T-helper 1 cell treated with Interleukin-12 subunit alpha and Interleukin-12 subunit beta and Interleukin-4 antibody, amounts not matched to agents 30 μg/mL and 1 μg/mL, for 36 hours (primary cell): ENCODE measurements at regions not wholly inside any gene's neighbourhood (a gene's known extent, or its start where the extent isn't known, plus 50 kb on each side); places are given as distances from the start of the nearest gene placed in this dataset.
"Not testable (repeated sequence)": the region's sequence is repeated elsewhere in the genome, so short reads cannot be mapped to it uniquely, and the experiment has no call there.

Experiments used
- H3K27ac Mint-ChIP-seq: one replicate; pipeline ENCODE4 v1.8.0; 2021; ENCODE audit warnings: mild to moderate bottlenecking, mixed read lengths
- H3K27me3 Mint-ChIP-seq: one replicate; pipeline ENCODE4 v1.8.0; 2021; ENCODE audit warnings: low read depth, mixed read lengths
- H3K36me3 Mint-ChIP-seq: one replicate; pipeline ENCODE4 v1.8.0; 2021; ENCODE audit warnings: low read depth, mixed read lengths
- H3K4me1 Mint-ChIP-seq: one replicate; pipeline ENCODE4 v1.8.0; 2021; ENCODE audit warnings: low read depth, mixed read lengths
- H3K4me3 Mint-ChIP-seq: one replicate; pipeline ENCODE4 v1.8.0; 2021; ENCODE audit warnings: mild to moderate bottlenecking, moderate library complexity, mixed read lengths
- H3K9me3 Mint-ChIP-seq: one replicate; pipeline ENCODE4 v1.8.0; 2021; ENCODE audit warnings: mixed read lengths

DNA sequence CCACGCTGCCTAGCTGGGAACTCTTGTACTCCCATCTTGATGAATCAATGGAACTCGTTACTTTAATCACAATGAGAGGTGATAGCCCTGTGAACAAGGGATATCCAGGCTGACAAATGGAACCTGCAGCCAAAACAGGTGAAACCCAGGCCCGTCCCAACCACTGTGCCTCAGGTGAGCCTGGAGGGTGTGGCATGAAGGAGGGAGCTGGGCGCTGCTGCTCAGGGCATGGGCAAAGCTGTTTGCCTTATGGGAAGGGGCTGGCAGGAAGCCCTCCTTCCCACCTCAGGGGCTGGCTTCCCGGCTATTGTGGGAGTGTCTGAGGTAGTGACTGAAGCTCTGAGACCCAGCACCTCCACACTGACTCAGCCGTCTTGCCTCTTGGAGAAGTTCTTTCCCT is 209.4 kb upstream of the ATP6AP2 start:
- no peaks in the 10 kb centered on the region for H3K36me3 Mint-ChIP-seq
- no peaks in the 10 kb centered on the region for H3K4me1 Mint-ChIP-seq
- H3K27me3 Mint-ChIP-seq = peaks cover 4% of the 10 kb centered on the region
- H3K9me3 Mint-ChIP-seq = no peaks in the 10 kb centered on the region
- H3K27ac Mint-ChIP-seq = no peak overlapping the region
- no peak overlapping the region for H3K4me3 Mint-ChIP-seq

GRCh38 chrX:40368611-40369061 is 212.1 kb upstream of the ATP6AP2 start:
- Mint-ChIP-seq H3K27ac (no peak overlapping the region), H3K9me3 (no peaks in the 10 kb centered on the region), H3K27me3 (peaks cover 4% of the 10 kb centered on the region), H3K4me1 (no peaks in the 10 kb centered on the region), H3K4me3 (no peak overlapping the region), H3K36me3 (no peaks in the 10 kb centered on the region)

GRCh38 chrX:40366661-40367060 is 214.1 kb upstream of the ATP6AP2 start:
- Mint-ChIP-seq H3K27ac (no peak overlapping the region), H3K4me3 (no peak overlapping the region), H3K4me1 (no peaks in the 10 kb centered on the region), H3K9me3 (no peaks in the 10 kb centered on the region), H3K36me3 (no peaks in the 10 kb centered on the region), H3K27me3 (peaks cover 4% of the 10 kb centered on the region)

DNA sequence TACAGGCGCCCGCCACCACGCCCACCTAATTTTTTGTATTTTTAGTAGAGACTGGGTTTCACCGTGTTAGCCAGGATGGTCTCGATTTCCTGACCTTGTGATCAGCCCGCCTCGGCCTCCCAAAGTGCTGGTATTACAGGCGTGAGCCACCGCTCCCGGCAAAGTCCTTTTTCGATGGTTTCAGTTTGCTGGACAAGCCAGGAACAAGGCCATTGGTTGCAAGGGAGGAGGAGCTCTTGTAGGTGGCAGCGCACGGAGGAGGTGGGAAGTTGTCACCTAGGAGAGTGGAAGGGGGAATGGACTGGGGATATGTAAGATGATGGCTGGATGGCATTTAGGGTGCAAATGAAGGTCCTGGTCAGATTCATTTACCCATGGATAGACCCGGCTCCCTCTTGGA is 218.5 kb upstream of the ATP6AP2 start:
- H3K4me1 Mint-ChIP-seq, H3K4me3 Mint-ChIP-seq, H3K27ac Mint-ChIP-seq, H3K9me3 Mint-ChIP-seq, H3K36me3 Mint-ChIP-seq, H3K27me3 Mint-ChIP-seq: not testable (repeated sequence)

GRCh38 chrX:40360557-40360956 is 220.2 kb upstream of the ATP6AP2 start:
- Mint-ChIP-seq H3K27ac (no peak overlapping the region), H3K27me3 (no peaks in the 10 kb centered on the region), H3K4me1 (peaks cover 2% of the 10 kb centered on the region), H3K4me3 (no peak overlapping the region), H3K9me3 (no peaks in the 10 kb centered on the region), H3K36me3 (no peaks in the 10 kb centered on the region)

DNA sequence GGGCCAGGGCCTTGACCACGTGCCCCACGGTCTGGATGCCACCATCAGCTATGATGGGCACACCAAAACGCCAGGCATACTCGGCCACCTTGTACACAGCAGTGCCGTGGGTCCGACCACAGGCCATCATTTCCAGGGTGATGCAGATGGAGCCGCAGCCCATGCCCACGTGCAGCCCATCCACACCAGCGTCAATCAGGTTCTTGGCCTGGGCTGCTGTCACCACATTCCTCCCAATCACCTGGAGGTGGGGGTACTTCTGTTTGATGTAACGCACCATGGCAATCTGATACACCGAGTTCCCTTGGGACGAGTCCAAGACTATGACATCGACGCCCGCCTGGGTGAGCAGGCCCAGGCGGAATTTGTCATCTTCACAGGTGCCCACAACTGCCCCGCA is 221.2 kb upstream of the ATP6AP2 start:
- H3K9me3 Mint-ChIP-seq = no peaks in the 10 kb centered on the region
- H3K27ac Mint-ChIP-seq = no peak overlapping the region
- peaks cover 2% of the 10 kb centered on the region for H3K4me1 Mint-ChIP-seq
- H3K27me3 Mint-ChIP-seq = no peaks in the 10 kb centered on the region
- no peaks in the 10 kb centered on the region for H3K36me3 Mint-ChIP-seq
- no peak overlapping the region for H3K4me3 Mint-ChIP-seq

DNA sequence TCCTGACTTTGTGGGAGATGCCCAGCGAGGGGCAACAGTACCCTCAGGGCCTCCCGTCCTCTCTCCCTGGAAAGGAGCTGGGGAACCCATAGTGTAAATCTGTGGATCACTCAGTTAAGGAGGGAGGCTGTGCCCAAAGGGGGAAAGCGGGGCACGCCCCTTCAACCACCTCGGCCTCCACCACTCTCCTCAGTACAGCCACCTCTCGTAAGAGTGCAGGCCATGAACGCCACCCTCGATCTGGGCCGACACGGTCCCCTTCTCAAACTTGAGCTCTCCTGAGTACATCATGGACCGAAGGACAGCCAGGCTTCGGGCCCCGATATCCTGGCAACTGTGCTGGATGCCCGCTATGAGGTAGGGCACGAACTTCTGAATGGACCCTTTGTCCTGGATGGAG is 221.8 kb upstream of the ATP6AP2 start:
- Mint-ChIP-seq H3K27ac (no peak overlapping the region), H3K36me3 (no peaks in the 10 kb centered on the region), H3K9me3 (no peaks in the 10 kb centered on the region), H3K4me1 (peaks cover 2% of the 10 kb centered on the region), H3K4me3 (no peak overlapping the region), H3K27me3 (no peaks in the 10 kb centered on the region)

DNA sequence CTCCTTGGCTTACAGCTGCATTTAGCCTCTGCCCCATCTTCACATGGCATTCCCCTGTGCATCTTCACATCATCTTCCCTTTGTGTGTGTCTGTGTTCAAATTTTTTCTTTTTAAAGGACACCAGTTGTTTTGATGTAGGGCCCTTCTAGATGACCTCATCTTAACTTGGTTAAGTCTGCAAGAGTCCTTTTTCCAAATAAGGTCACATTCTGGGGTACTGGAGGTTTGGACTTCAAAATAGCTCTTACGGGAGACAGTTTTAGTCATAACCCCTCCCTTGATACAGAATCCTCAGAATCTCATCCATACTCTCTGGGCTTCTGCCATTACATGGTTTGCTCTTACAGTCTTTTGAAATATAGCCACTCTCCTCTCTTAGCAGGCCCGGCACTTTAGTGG is 231.5 kb upstream of the ATP6AP2 start:
- Mint-ChIP-seq H3K36me3 (no peaks in the 10 kb centered on the region), H3K27ac (no peak overlapping the region), H3K9me3 (no peaks in the 10 kb centered on the region), H3K27me3 (no peaks in the 10 kb centered on the region), H3K4me1 (no peaks in the 10 kb centered on the region), H3K4me3 (no peak overlapping the region)

DNA sequence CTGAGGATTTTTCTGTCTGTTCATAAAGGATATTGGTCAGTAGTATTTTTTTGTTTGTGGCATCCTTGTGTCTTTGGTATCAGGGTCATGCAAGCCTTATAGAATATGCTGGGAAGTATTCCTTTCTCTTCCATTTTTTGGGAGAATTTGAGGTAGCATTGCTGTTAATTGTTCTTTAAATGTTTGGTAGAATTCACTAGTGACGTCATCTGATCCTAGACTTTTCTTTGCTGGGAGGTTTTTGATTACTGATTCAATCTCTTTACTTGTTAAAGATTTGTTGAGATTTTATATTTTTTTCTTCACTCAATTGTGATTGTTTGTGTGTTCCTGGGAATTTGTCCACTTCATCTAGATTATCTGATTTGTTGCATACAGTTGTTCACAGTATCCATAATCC is 234.4 kb upstream of the ATP6AP2 start:
- Mint-ChIP-seq H3K4me3 (no peak overlapping the region), H3K36me3 (no peaks in the 10 kb centered on the region), H3K9me3 (no peaks in the 10 kb centered on the region)

DNA sequence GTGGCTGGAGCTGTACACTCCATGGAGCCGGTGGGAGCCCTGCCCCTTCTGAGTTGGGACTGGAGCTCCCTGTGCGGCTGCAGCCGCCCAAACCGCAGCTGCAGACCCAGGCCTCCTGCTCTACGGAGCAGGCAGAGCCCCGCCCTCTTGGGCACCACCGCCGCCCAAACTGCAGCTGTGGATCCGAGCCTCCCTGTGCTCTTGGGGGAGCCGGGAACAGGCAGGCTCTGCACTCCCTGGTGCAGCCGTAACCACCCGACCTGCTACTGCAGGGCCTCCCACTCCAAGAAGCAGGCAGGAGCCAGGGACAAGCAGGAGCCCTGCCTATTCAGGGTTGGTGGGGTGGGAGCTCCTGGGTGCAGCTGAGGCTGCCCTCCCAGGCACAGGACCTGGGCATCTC is 237.5 kb upstream of the ATP6AP2 start:
- no peaks in the 10 kb centered on the region for H3K36me3 Mint-ChIP-seq
- H3K4me1 Mint-ChIP-seq = no peaks in the 10 kb centered on the region
- no peaks in the 10 kb centered on the region for H3K9me3 Mint-ChIP-seq
- no peak overlapping the region for H3K27ac Mint-ChIP-seq
- H3K4me3 Mint-ChIP-seq = no peak overlapping the region
- H3K27me3 Mint-ChIP-seq = no peaks in the 10 kb centered on the region

More for the DNA sequence above, 234.4 kb upstream of the ATP6AP2 start:
- Mint-ChIP-seq H3K27me3 (no peaks in the 10 kb centered on the region), H3K27ac (no peak overlapping the region), H3K4me1 (no peaks in the 10 kb centered on the region)

DNA sequence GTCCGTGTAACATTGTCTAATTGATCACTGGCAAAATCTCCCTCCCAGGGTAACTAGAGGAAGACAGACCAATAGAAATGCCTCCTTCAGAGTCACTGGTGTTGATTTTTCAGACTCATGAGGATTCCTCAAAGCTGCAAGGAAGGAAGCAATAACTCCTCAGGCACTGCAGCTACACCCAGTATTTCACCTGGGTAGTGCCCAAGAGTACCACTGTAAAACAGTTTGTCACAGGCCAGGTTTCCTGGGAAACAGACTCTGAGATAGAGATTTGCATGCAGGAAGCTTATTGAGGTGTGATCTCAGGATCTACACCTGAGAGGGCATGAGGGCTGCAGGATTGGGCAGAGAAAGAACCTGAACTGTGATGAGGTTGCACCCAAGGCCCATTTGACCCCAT is 240.7 kb upstream of the ATP6AP2 start:
- Mint-ChIP-seq H3K9me3 (no peaks in the 10 kb centered on the region), H3K36me3 (no peaks in the 10 kb centered on the region), H3K27me3 (no peaks in the 10 kb centered on the region), H3K4me1 (no peaks in the 10 kb centered on the region), H3K27ac (no peak overlapping the region), H3K4me3 (no peak overlapping the region)

DNA sequence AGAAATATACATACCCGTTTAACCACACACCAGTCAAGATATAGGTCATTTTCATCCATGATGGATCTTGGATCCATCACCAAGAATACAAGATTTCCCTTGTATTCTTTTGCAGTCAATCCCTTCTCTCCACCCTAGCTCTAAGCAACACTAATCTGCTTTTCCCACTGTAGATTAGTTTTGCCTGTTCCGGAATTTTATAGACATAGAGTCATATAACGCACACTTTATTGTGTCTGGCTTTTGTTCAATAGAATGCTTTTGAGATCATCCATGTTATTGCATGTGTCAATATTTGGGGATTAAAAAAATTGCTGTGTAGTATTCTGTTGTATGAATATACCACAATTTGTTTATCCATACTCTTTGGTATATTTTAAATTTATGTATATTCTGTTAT is 235.6 kb upstream of the BCOR start:
- Mint-ChIP-seq H3K27ac (no peak overlapping the region), H3K9me3 (no peaks in the 10 kb centered on the region), H3K36me3 (no peaks in the 10 kb centered on the region), H3K4me1 (no peaks in the 10 kb centered on the region), H3K4me3 (no peak overlapping the region), H3K27me3 (no peaks in the 10 kb centered on the region)

DNA sequence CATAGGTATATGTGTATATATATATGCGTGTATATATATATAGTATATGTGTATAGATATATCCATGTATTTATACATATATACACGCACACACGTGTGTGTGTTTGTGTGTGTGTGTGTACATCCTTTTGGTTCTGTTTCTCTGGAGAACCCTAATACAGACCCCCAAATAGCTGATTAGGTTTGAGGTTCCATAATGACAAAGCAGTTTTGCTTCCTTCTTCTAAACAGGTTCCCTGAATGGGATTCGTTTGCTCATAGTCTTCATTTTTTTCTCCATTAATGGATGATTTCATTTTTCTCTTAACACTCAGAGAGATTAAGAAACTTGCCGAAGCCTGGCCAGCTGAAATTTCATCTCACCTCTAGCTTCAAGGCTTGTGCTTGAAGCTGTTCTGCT is 234.0 kb upstream of the BCOR start:
- Mint-ChIP-seq H3K4me3 (no peak overlapping the region), H3K27me3 (no peaks in the 10 kb centered on the region), H3K36me3 (no peaks in the 10 kb centered on the region), H3K4me1 (no peaks in the 10 kb centered on the region), H3K27ac (no peak overlapping the region), H3K9me3 (no peaks in the 10 kb centered on the region)

DNA sequence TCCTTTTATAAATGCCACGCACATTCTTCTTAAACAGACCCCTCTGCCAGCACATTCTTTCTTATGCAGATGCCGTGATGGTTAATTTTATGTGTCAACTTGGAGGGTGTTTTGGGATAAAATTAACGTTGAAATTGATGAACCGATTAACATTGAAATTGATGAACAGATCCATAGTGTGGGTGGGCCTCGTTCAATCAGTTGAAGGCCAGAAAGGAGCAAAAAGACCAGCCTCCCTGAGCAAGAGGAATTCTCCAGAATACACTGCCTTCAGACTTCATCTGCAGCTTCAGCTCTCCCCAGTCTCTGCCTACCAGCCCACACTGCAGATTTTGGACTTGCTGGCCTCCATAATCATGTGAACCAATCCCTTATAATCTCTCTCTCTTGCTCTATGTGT is 233.6 kb upstream of the BCOR start:
- no peaks in the 10 kb centered on the region for H3K36me3 Mint-ChIP-seq
- H3K27me3 Mint-ChIP-seq = no peaks in the 10 kb centered on the region
- no peaks in the 10 kb centered on the region for H3K4me1 Mint-ChIP-seq
- no peak overlapping the region for H3K27ac Mint-ChIP-seq
- no peak overlapping the region for H3K4me3 Mint-ChIP-seq
- no peaks in the 10 kb centered on the region for H3K9me3 Mint-ChIP-seq

DNA sequence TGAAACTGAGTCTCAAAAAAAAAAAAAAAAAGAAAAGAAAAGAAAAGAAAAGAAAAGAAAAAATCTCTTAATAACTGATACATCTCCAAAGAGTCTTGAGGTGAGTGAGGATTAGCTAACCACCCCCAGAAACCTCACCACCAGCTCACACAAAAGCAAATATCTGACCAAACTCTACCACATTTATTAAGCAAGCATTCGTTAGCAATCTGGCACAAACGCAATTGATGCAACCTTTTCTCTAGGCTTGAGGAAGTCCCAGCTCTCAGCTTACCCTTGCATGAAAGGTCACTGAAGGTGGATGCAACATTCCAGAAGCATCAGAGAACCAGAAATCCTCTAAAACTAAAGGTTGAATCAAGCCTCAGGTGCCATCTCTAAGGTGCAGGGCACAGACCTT is 231.9 kb upstream of the BCOR start:
- H3K27me3 Mint-ChIP-seq = no peaks in the 10 kb centered on the region
- no peak overlapping the region for H3K27ac Mint-ChIP-seq
- H3K4me3 Mint-ChIP-seq = no peak overlapping the region
- no peaks in the 10 kb centered on the region for H3K36me3 Mint-ChIP-seq
- no peaks in the 10 kb centered on the region for H3K9me3 Mint-ChIP-seq
- no peaks in the 10 kb centered on the region for H3K4me1 Mint-ChIP-seq

- H3K9me3 Mint-ChIP-seq = no peaks in the 10 kb centered on the region
- H3K4me1 Mint-ChIP-seq = no peaks in the 10 kb centered on the region
- no peaks in the 10 kb centered on the region for H3K27me3 Mint-ChIP-seq
- H3K36me3 Mint-ChIP-seq = no peaks in the 10 kb centered on the region
- H3K4me3 Mint-ChIP-seq = no peak overlapping the region
- H3K27ac Mint-ChIP-seq = no peak overlapping the region
Measured at GRCh38 chrX:40327085-40327484, 229.3 kb upstream of the BCOR start.
